Suprapubic skin (tissue), 4 donors: ENCODE measurements at regions not wholly inside any gene's neighbourhood (a gene's known extent, or its start where the extent isn't known, plus 50 kb on each side); places are given as distances from the start of the nearest gene placed in this dataset.

Experiments used
- DNase-seq, 2 donors: peaks; one replicate each; pipeline ENCODE4 v3.0.0-alpha.2; 2019; ENCODE audit warnings: low spot score in 2 of 2
- H3K27ac ChIP-seq: fragments of 200-600 bp; sonication (generic); one replicate; pipeline ENCODE4 v1.5.1; 2019
- H3K27me3 ChIP-seq: fragments of 200-600 bp; sonication (generic); one replicate; pipeline ENCODE4 v1.5.1; 2019
- H3K36me3 ChIP-seq: fragments of 200-600 bp; sonication (generic); one replicate; pipeline ENCODE4 v1.5.1; 2019
- H3K4me1 ChIP-seq: fragments of 200-600 bp; sonication (generic); one replicate; pipeline ENCODE4 v1.5.1; 2019
- H3K4me3 ChIP-seq: fragments of 200-600 bp; sonication (generic); one replicate; pipeline ENCODE4 v1.5.1; 2019; ENCODE audit warnings: mild to moderate bottlenecking
- H3K9me3 ChIP-seq: fragments of 200-600 bp; sonication (generic); one replicate; pipeline ENCODE4 v1.5.1; 2019
- EP300 ChIP-seq: sonication (generic); formaldehyde crosslinking; IDR thresholded peaks from one replicate; pipeline ENCODE4 v1.6.1; 2017; ENCODE audit warnings: antibody characterized with exemption
- POLR2A ChIP-seq, 2 donors: fragments of 450-650 bp; IDR thresholded peaks; one replicate each; pipeline ENCODE4 v1.6.1; 2017; ENCODE audit warnings: antibody characterized with exemption in 2 of 2, mild to moderate bottlenecking in 2 of 2, moderate library complexity in 2 of 2
- POLR2AphosphoS5 ChIP-seq, 3 donors: sonication (generic); formaldehyde crosslinking; IDR thresholded peaks; one replicate each; pipeline ENCODE4 v1.6.1; 2017; ENCODE audit warnings: antibody characterized with exemption in 3 of 3
- WGBS: methylation state at CpG from one replicate; pipeline ENCODE4 v1.1.5; 2018; 5-methylcytosine and 5-hydroxymethylcytosine counted together
- TF ChIP-seq, protein P1 (sequence below), 2 donors: fragments of 200-600 bp in 1 of 2; fragments of 450-650 bp in 1 of 2; sonication (generic) in 1 of 2; IDR thresholded peaks; one replicate each; pipeline ENCODE4 v1.5.1; 2016 to 2019; ENCODE audit warnings: antibody characterized with exemption in 2 of 2, mild to moderate bottlenecking in 1 of 2, moderate library complexity in 1 of 2

DNA sequence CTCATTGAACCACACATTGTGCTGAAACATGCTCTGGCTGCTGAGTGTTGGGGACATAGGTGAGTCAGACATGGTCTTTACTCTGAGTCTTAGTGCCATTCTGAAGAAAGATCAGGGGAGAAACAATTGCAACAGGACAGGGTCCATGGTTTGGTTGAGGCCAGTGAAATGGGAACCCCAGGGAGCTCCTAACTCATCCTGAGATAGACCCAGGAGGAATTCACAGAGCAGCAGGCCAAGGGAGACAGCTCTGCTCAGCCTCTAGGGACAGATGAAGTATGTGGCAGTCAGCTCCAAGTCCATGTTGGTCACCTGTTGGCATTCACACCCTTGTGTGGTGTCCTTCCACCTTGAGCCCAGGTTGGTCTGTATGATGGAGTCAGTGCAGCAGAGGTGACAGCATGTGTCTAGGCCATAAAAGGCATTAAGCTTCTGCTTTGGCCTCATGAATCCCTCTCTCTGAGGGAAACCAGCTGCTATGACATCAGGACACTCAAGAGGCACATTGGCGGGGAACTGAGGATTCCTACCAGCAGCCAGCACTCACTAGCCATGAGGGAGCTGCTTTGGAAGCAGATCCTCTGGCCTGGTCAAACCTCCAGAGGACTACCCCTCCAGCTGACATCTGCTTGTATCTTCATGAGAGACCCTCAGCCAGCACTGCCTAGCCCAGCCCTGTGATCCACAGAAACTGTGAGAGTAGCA is 50.3 kb upstream of the MYEOV start:
- Histone ChIP-seq H3K27ac (no peak overlapping the region), H3K4me3 (no peak overlapping the region), H3K9me3 (no peaks in the 10 kb centered on the region), H3K36me3 (no peaks in the 10 kb centered on the region), H3K4me1 (no peaks in the 10 kb centered on the region), H3K27me3 (no peaks in the 10 kb centered on the region)
- TF ChIP-seq EP300, result no peak
- no peak for TF ChIP-seq POLR2AphosphoS5 (IDR thresholded peaks at IDR 0.05)
- TF ChIP-seq POLR2A (IDR thresholded peaks at IDR 0.05), result no peak
- TF ChIP-seq, protein P1, sequence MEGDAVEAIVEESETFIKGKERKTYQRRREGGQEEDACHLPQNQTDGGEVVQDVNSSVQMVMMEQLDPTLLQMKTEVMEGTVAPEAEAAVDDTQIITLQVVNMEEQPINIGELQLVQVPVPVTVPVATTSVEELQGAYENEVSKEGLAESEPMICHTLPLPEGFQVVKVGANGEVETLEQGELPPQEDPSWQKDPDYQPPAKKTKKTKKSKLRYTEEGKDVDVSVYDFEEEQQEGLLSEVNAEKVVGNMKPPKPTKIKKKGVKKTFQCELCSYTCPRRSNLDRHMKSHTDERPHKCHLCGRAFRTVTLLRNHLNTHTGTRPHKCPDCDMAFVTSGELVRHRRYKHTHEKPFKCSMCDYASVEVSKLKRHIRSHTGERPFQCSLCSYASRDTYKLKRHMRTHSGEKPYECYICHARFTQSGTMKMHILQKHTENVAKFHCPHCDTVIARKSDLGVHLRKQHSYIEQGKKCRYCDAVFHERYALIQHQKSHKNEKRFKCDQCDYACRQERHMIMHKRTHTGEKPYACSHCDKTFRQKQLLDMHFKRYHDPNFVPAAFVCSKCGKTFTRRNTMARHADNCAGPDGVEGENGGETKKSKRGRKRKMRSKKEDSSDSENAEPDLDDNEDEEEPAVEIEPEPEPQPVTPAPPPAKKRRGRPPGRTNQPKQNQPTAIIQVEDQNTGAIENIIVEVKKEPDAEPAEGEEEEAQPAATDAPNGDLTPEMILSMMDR (IDR thresholded peaks at IDR 0.05), result no peak
- WGBS, result no CpG with 5 or more reads among the region's 1 CpG
- no peak for DNase-seq
